Cardiac septum (tissue), 1 donor: ENCODE measurements at regions not wholly inside any gene's neighbourhood (a gene's known extent, or its start where the extent isn't known, plus 50 kb on each side); places are given as distances from the start of the nearest gene placed in this dataset.

Experiments
- DNase-seq: peaks from one replicate; pipeline ENCODE4 v3.0.0-alpha.2; 2020; ENCODE audit warnings: low spot score
- intact Hi-C: fragments of 100-400 bp; cut with DNase I; formaldehyde crosslinking; loops from one replicate; pipeline ENCODE4 v1.14.0; 2022
- donor health status: DM: no; HTN: no; CAD: no.

DNA sequence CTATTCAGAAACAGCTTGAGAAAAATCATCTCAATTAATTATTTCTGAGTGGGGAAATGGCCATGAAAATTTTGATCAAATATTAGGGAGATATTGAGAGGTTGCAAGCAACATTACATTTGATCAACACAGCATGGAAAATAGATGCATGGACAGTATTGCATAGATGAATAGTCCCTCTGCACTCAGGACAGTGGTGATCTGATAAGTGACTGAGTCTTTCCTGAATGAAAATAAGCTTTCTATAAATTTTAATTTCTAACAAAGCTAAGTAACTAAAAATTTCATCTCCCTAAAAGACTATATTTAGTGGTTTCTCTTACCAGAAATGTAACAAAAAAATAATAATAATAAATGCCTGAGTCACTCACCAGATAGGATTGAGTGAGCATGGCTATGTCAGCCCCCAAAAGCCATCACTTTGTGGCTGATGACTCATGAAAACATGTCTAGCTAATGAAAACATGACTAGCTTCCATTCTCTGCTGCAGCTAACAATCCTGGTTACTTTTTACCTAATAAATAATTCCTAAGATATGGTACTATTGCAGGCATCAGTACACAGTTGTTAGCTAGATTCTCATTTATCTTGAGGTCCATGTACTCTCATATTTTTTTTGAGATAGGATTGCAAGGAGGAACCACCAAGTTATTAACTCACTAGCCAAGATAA is 1294.8 kb upstream of the ACO1 start:
- DNase-seq: no peak
- intact Hi-C loops: loop anchor here (10.0 kb wide), 1 partner anchor 65 kb away; no protein-coding TSS in a partner anchor

GRCh38 chr9:31100311-31100710 is 1284.1 kb upstream of the ACO1 start:
- no peak for DNase-seq
- intact Hi-C loops: no loop called here

DNA sequence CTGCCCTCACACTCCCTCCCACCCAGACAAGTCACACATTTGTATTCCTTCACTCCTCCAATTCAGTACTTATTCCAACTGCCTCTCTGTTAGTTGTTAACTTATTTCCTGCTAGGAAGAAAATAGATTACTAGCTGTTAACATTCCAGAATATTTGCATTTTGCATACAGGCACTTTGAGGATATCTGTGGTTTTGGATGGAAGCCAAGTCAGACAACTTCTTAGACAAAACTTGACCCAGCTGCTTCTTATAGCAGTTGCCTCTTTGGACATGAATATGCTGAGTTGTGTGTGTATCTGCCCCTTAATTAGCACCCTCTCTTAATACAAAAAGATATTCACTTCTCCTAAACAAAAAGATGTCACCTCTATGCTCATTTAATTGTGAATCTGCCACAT is 1280.6 kb upstream of the ACO1 start:
- intact Hi-C loops: no loop called here
- DNase-seq: no peak

DNA sequence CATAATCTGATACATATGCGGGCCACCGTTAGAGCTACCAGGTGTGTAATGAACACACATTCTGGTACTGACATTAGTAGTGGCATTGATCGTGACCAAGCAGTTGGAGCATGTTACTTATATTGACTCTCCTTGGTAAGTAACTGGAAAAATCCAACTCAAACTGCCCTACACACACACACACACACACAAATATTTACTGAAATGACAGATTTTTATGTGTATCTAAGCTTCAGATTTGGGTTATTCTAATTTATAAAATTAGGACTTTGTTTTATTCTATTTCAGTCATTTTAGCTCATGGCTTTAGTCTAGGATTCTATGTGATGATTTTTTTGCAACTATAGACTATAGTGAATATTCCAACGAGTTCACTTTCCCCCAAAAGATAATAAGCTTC is 1280.2 kb upstream of the ACO1 start:
- DNase-seq: no peak
- intact Hi-C loops: no loop called here

- DNase-seq: no peak
- intact Hi-C loops: no loop called here
These were observed 1272.0 kb upstream of the ACO1 start for GRCh38 chr9:31112491-31112890.

- no peak for DNase-seq
- intact Hi-C loops: no loop called here
These were observed 1270.1 kb upstream of the ACO1 start for GRCh38 chr9:31114346-31114745.

- intact Hi-C loops: no loop called here
- DNase-seq: no peak
These were observed 1264.5 kb upstream of the ACO1 start for GRCh38 chr9:31119890-31120454.

- intact Hi-C loops: no loop called here
- no peak for DNase-seq
These were observed 1260.1 kb upstream of the ACO1 start for GRCh38 chr9:31124389-31124788.

DNA sequence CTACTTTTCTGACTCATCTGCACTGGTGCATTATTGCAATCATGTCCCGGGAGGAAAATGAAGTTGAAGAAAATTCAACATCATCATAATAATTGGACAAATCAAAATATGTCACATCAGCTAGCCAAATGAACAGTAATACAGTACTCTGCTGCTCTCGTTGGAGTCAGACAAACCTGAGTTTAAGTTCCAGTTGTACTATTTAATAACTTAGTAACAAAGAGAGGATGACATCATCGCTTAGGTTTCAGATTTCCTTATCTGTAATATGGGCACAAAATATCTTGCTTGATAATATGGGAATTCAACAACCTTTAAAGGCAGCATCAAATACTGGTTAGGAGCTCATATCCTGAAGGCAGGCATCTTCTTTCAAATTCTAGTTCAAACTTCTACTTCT is 1248.9 kb upstream of the ACO1 start:
- intact Hi-C loops: no loop called here
- DNase-seq: no peak

GRCh38 chr9:31136524-31136923 is 1247.9 kb upstream of the ACO1 start:
- intact Hi-C loops: no loop called here
- no peak for DNase-seq

GRCh38 chr9:31137176-31138160 is 1247.0 kb upstream of the ACO1 start:
- intact Hi-C loops: no loop called here
- DNase-seq: no peak

GRCh38 chr9:31140316-31140715 is 1244.1 kb upstream of the ACO1 start:
- intact Hi-C loops: no loop called here
- DNase-seq: no peak

DNA sequence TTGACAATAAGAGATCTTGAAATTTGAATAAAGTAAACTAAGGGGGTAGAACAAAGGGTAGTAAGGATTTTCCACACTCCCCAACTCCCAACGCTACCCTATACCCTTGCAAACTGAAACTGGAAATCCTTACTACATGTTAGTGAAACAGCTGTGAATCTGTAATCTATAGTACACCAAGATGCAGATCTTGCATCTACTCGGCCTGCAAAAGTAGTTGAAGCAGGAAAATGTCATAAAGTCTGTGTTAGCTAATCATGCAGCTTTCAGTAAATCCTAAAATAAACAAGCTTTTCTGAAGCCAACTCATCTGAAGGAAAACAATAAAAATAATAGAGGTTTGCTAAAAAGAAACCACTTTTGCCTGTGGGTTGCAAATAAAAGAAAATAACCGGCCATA is 1242.0 kb upstream of the ACO1 start:
- intact Hi-C loops: no loop called here
- no peak for DNase-seq

- intact Hi-C loops: no loop called here
- DNase-seq: no peak
These were observed 1239.8 kb upstream of the ACO1 start for GRCh38 chr9:31144614-31145013.

- DNase-seq: no peak
- intact Hi-C loops: no loop called here
These were observed 1237.8 kb upstream of the ACO1 start for GRCh38 chr9:31146485-31147166.

DNA sequence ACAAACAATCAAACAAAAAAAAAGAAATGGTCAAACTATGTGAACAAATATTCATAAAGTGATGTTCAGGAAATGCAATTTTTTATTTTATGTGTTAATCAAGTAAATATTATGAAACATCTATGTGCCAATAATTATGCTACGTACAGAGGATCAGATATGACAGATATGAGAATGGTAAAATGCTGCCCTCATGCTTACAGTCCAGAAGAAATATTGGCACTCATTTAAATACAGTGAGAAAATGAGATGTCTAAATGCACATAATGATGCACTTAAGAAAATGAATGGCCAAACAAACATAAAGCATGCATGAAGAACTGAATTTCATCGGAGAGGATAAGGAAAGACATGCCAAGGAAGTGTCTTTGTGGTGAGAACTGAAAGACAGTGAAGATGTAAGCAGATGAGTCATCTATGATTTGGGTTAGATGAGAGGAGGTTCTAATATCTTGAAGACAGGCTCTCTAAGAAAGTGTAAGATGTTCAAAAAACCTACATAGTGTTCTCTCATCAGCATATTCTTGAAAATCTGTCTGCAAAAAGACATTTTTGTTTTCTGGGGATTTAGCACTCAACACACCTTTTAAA is 1231.1 kb upstream of the ACO1 start:
- no peak for DNase-seq
- intact Hi-C loops: no loop called here

DNA sequence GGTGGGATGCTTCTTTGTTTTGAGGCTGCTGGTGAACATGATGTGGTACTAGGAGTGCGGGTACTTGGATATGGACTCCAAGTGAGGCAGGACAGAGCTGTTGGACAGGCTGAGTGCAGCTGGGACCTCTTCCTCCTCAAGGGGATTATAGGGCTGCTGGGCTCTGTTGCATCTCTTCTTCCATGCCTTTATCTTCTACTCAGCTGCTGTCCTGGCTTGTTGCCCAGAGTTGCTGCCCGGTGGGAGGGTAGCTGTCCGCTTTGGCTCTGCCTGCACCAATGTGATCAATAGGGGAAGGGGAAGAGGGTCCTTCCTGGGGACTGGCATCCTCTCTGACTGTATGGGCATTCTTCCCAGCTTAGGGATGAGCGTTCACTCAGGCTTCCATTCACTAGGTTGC is 1217.9 kb upstream of the ACO1 start:
- DNase-seq: no peak
- intact Hi-C loops: no loop called here

DNA sequence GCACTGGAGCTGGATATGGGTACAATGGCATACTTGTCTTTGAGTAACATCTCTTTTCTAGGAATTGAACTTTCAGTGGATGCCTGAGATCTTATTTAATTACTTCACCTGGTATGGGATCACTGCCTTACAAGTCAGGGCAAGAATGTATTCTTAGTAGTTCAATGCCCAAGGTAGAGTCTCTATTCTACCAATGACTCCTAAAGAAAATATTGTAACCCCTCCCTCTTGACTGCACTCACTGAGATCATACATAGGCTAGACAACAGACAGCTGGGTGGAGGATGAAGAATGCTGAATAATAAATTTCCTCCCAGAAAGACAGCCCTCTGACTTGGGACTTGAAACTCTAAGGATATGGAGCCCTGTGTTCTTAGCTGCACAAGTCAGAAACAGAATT is 1216.3 kb upstream of the ACO1 start:
- intact Hi-C loops: no loop called here
- DNase-seq: no peak

- intact Hi-C loops: no loop called here
- no peak for DNase-seq
These were observed 1209.8 kb upstream of the ACO1 start for GRCh38 chr9:31174681-31175080.

- DNase-seq: no peak
- intact Hi-C loops: no loop called here
These were observed 1200.6 kb upstream of the ACO1 start for GRCh38 chr9:31183866-31184265.
